GM21360 (cell line): ENCODE measurements at regions not wholly inside any gene's neighbourhood (a gene's known extent, or its start where the extent isn't known, plus 50 kb on each side); places are given as distances from the start of the nearest gene placed in this dataset.

Experiments
- ATAC-seq: cut with Tn5 transposase; IDR thresholded peaks from one replicate; pipeline ENCODE4 v1.9.1; 2021; ENCODE audit warnings: mild to moderate bottlenecking, moderate library complexity; ENCODE audit not compliant: unreplicated experiment

DNA sequence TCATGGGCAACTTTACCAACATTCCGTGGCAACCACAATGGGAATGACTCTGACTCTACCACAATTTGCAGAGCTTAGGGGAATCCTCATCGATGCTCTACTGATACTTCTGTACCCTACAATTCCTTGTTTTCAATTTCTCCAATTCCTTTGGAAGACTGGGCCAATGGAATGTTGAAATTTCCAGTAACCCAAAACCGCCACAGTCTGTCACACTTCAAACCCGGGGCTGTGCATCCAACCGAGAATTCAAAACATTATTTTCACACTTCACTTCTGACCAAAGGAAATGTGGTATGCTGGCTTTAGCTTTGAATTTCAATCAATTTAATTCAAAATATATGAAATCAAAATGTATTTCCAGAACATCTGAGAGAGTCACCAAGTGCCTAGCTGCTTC is 951.4 kb downstream of the VRK1 start:
- ATAC-seq: no peak

DNA sequence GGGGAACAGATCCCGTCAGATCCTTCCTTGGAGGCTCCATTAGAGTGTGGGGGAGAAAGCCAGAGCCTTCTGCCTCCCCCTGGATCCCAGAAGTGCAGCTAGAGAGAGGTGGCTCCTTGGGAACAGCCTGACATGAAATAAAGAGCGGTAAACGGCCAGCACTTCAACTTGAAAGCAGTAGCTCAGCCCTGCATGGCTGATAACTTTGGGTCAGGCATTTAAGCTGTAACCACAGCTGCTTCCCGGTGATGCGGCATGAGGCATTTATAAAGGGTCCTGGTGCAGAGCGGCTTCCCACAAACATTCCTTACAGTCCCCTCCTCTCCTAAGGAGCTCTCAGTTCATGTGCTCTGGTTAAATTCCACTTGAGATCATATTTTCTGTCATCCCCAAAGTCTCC is 960.3 kb downstream of the VRK1 start:
- ATAC-seq: no peak

DNA sequence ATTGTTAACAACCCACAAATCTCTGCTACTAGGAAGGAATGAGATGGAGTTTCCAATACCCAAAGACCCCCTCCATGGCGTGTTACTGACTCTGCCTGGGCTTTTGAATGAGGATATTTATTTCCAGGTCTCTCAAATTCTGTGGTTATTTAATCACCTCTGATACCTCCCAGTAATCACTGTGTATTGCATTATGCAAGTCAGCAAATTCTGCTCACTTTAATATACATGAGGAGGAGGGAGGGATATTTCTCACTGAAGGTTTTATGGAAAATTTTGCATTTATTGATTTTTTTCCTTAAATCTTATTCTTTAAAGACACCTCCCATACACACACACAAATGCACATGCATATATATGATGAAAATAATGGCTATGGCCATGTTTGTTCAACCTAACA is 962.9 kb downstream of the VRK1 start:
- no peak for ATAC-seq

DNA sequence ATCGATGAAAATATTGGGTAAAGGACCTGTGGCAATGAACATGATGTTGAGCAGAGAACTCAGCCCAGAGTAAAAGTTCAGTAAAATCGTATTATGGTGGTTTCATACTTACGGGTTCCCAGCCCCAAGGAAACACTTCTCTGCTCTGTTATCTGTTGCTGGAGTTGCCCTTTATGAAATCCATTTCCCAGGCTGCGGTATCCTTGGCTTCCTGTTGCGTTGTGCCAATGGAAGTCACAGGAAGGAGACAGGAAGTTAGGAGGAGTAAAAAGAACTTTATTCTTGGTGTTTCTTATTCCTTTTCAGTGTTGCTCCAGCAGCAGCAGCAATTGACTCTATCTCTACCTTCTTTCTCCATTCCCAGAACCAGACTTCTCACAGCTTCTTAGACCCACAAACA is 965.2 kb downstream of the VRK1 start:
- no peak for ATAC-seq

DNA sequence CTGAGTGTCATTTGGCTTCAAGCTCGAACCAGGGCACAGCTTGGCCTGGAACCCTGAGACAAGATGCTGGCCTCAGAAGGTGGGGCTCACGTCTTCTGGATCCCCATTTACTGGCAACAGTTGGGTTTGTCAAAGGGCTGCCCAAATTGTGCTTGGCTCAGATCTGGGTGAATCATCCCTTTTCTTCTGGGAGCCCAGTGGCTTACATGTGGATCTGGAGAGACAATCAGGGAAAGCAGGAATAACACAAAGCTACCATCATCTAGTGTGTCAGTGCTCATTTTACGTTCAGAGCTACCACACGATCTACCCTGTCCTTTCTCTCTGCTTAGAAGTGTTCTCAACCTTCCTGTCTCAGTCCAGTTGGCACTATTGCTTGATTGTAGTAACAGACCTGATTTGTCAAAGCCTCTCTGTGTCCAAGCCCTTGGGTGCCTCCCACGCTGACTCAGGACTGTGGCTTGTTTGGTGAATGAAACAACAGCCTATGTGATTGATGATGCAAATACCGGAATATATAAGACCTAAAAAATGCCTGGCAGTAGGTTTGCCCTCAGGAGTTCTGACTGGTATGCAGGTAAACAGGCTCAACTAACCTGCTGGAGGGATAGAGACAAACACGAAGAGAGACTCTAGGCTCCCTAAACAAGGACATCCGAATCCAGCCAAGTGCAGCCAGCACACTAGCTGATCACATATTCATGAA is 974.3 kb downstream of the VRK1 start:
- ATAC-seq: no peak

DNA sequence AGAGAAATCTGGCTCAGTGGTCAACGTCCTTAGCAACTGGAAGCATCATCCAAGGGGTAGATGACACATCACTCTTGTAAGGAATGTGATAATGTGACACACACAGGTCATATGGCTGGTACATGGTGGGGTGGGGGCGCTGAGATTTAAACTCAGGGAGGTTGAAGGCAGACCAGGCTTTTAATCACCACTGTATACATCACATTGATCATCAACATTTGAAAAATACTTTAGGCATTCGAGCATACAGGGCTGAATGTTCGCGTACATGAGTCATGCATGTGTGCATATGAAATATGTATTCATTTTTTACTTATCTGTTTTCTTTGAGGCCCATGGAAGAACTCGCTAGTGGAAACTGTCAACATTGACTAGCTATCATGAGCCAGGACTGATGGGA is 976.4 kb downstream of the VRK1 start:
- no peak for ATAC-seq

DNA sequence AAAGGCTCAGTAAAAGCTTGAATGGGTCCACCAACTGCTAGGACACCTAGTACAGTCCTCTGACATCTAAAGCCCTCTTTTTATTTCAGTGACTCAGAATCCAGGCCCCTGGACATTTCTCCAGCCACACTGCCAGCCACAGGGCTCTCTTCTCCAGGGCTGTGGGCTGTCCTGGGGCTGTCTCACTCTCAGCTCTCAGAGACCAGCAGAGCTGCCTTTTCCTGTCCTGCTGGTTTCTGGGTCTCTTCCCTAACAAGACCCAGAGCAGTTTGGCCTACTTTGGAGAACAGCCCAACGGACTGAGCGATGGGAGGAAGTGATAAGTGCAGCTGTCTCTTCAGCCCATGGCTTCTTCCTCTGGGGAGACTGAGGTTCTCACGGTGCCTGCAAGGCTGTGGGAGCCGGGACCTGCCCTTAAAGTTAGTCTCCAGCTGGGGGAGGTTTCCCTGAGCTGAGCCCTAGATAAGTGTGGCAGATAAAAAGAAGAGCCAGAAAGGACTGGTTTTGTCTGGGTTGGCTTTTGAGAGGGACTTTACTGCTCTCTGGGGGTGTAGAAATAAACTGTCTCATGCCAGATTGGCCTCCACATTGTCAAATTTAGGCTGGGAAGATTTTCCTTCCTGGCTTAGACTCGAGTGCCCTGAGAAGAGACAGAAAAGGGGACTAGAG is 979.8 kb downstream of the VRK1 start:
- ATAC-seq: no peak

DNA sequence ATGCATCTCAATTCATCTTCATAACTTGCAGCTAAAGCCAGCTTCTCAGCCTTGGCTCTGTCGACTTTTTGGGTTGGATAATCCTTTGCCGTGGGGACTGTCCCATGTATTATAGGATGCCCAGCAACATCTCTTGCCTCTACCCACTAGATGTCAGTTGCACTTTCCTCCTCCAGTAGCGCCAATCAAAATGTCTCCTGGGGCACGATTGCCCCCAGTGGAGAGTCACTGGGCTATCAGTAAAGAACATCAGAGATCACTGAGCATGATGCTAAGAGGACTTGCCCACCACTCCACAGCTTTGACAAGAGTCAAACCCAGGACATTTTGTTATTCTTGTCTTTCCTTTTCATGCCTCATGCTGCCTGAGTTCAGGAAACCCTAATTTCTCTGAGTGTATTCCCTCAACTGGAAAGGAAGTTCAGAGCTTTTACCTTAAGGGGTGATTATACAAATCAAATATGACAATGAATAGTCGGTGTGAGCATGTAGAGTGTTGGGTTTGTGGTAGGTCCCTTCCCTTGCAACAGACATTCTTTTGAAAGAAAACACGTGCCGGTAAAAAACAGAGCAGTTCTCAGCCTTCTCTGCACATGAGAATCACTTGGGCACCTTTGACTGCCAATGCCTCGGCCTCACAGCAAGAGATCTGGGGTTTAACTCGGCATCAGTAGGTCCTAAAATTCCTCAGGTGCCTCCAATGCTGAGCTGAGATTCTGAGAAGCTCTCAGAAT is 980.6 kb downstream of the VRK1 start:
- no peak for ATAC-seq

DNA sequence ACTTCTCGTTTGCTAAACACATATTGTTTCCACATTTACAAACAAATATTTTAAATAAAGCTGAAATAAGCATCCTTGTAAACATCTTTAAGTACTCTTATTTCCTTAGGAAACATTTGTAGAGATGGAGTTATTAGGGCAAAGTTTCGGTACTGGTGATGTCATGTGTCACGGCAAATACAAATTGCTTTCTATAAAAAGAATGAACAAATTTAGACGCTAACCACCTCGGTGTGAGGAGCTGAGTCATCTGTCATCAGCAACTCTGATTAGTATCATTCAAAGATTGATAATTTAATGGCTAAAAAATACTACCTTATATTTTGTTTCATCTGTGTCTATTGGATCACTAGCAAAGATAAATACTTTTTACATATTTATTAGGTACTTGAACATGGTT is 982.0 kb downstream of the VRK1 start:
- ATAC-seq: no peak

DNA sequence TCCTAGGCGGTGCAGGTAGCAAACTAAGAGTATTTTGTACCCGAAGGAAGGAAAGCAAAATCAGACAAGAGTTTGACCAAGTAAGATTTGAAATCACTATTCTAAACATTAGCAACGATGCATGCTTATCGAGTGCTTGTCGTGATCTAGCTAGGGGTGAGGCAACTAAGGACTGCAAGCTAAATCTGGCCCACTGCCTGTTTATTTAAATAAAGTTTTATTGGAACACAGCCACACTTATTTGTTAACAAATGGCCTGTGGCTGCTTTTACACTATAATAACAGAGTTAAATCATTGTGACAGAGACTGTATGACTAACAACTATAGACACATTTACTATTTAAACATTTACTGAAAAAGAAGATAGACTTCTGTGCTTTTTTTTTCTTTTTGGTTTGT is 983.6 kb downstream of the VRK1 start:
- no peak for ATAC-seq

DNA sequence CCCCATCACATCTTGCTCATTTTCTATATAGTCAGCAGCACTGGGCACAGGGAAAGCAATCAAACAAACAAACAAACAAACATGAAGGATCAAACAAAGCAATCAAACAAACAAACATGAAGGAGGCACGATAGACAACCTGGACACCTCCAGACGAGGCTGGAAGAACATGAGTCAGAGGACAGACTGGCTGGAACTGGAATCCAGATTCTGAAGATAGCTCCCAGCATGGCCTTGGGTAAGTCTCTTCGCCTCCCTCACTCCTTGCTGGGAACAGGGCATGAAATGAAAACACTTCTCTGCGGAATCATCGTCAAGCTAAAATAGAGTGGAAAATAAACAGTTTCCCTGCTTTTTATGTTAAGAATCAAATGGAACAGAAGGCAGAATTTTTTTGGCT is 984.8 kb downstream of the VRK1 start:
- no peak for ATAC-seq

DNA sequence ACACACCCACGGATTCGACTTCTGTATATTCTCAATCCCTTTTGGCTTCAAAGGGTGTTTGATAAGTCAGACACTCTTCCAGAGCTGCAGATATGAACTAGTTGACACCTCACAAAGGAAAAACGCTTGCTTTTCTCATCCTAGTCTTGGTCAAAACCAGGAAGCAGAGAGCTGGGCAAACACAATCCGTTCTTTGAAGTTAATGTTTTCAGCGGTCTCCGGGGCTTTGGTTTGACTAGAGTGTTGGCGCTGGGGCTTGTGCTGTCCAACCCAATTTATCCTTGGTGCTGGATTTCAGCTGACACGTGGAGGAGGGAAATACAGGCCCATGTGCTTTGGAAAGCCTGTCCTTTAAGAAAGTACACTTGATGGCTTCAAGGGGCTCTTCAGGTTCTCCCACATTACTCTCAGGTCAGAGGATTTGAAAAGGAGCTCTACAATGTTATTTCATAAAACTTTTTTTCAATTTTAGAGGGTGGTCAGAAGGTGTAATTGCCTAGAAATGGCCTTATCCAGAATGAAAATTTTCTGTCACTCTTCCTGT is 985.8 kb downstream of the VRK1 start:
- ATAC-seq: no peak

DNA sequence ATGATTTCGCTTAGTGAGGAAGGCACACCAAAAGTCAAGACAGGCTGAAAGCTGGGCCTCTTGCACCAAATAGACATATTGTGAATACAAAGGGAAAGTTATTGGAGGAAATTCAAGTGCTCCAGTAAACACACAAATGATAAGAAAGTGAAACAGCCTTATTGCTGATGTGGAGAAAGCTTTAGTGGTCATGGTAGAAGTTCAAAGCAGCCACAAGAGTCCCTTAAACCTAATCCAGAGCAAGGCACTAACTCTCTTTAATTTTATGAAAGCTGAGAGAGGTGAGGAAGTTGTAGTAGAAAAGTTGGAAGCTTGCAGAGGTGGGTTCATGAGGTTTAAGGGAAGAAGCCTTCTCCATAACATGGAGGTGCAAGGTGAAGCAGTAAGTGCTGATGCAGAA is 988.3 kb downstream of the VRK1 start:
- no peak for ATAC-seq

DNA sequence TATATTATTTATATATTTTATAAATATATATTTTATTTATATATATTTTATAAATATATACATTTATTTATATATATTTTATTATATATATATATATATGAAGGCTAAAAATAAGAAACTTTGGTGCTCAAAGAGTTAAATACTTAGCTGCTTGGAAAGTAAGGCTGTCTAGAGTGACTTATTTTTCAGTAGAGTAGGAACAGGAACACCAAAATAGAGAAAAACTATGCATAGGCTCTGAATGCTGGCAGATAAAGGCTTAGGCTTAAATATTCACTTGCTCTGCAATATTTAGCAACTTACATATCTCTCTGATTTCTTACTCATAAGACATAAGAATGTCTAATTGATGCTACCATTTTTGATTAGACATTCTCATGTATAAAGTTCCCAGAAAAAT is 991.2 kb downstream of the VRK1 start:
- no peak for ATAC-seq

DNA sequence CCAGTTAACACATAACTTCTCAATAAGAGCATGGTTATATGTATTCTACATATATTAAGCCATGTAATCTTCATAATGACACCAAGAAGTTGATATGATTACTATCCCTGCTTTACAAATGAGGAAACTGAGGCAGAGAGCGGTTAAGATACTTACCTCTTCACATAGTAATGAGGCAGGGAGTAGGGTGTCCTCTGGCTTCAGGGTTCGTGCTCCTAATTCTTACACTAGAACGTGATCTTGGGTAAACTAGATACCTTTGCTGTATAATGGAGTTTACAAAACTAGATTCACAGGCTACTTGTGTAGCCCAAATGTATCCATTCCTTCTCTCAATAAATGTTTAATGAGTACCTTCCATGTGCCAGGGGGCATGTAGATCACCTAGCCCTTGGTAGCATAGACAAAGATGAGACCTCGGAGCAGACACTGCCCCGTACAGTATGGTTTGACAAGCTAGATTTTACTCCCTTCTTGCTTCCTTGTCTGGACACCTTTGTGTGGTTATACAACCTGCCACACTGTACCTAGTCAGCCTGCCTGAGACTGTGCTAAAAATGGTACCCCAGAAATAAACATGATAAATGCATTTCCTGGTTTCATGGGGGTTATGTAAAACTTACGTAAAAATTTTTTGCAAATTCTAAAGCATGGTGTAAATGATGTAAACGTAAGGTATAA is 991.8 kb downstream of the VRK1 start:
- no peak for ATAC-seq

DNA sequence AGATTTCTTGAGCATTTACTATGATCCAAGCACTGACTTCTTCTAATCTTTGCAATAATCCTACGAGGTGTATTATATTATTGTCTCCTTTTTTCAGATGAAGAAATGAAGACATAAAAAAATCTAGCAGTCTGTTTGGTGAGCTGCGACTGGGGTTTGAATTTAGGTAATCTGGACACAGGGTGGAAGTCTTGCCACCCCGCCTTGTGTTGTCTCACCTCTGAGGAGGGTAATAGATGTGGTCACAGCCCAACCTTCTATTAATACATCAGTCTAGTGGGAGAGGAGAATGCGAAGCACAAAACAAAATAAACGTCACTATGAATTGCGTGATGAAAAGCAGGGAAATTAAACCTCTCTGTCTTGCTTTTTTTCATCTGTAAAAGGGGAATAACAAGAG is 993.9 kb downstream of the VRK1 start:
- no peak for ATAC-seq

DNA sequence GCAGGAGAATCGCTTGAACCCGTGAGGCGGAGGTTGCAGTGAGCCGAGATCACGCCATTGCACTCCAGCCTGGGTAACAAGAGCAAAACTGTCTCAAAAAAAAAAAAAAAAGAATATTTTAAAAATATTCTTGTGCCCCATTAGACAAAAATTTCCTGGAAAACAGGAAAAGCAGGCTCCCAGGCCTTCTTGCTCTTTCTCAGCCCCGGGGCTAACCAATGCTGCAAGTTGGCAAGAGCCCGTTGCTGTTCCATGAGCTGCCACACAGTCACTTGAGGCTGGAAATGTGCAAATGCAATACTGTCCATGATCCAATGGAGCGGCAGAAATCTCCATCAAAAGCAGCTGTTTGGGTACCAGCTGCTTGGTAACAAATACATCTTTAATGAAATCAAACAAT is 994.7 kb downstream of the VRK1 start:
- no peak for ATAC-seq

DNA sequence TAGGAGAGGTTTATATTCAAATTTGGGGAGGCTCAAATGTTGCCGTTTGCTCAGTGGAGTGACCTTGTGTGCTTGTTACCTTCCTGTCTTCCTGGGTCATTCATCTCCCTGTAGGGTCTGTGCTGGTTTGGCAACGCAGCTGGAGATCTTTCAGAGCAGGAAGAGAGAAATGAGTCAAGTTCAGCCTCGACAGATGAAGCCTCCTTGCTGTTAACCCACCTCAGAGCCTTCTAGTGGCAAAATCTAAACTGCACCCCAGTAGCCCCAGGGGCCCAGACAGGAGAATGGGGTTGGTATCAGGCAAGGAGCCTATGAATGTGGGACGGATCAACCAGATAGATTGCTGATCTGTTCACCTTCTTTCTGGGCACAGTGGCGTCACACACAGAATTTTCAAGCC is 999.3 kb downstream of the VRK1 start:
- no peak for ATAC-seq

DNA sequence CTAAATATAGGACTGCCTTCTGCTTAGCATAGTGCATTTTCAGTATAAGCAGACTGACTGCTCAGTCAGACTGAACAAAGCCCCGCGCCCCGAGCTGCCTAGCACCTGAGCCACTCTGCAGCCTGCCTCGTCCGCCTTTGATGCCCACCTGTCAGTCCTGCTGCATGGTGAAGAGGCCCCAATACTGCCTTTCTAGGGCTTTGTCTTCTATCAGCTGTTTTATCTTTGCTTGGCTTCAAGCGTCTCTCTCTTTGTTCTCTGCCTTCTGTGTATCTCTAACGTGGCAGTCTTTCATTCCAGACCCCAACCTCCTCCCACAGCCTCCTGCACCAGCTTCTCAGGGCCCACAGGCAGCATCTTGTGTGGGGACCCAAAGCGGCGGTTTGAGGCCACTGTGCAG is 1001.0 kb downstream of the VRK1 start:
- no peak for ATAC-seq

DNA sequence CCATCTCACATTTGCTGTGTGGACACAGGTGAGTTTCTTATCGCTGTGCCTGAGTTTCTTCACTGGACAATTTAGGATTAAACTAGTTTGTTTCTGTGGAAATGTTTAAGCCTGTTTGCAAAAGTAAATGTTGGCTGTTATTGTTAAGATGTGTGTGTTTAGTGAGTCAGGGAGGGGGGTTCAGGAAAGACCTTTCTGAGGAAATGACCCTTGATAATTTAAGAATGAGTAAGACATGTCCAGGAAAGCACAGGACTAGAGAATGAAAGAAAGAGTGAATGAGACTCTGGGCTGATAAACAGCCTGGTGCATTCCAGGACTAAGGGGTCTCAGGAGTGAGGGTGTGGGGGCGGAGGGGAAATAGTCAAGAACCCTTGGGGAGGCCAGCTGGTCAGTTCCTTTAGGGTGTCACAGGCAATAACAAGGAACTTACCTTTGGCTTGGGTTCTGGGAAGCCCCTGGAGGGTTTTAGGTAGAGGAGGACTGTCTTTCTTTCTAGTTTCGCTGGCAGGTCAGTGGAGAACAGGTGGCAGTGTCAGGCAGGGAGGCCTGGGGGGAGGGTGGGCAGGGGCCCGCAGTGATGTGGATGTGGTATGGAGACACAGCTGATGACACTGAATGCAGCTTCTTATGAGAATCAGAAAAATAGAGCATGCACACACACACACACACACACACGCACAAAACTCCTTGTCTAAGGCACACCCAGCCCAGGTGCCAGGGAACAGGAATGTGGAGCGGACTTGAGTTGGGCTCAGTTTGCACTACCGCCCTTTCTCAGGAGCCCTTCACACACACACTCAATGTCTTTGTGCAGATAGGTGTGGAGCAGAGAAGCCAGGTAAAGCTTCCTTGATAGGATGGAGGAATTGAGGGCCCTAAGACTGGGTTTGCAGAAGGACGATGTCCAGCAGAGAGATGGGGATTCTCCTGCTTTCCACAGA is 1005.5 kb downstream of the VRK1 start:
- no peak for ATAC-seq
